ENCODE measurements at regions not wholly inside any gene's neighbourhood (a gene's known extent, or its start where the extent isn't known, plus 50 kb on each side); places are given as distances from the start of the nearest gene placed in this dataset.

- Histone ChIP-seq H3K27ac (ENCODE audit: poor library complexity, severe bottlenecking) (no peak overlapping the region), H3K4me3 (ENCODE audit: severe bottlenecking) (no peak overlapping the region), H3K9me3 (ENCODE audit: severe bottlenecking) (no peaks in the 10 kb centered on the region), H3K4me1 (ENCODE audit: insufficient read depth, poor library complexity, severe bottlenecking) (no peaks in the 10 kb centered on the region), H3K36me3 (ENCODE audit: low read depth) (no peaks in the 10 kb centered on the region), H3K27me3 (ENCODE audit: insufficient read depth, poor library complexity, severe bottlenecking) (no peaks in the 10 kb centered on the region)
- DNase-seq (ENCODE audit: low spot score) (no peak), ATAC-seq (ENCODE audit: low read depth) (no peak)
- no peak for TF ChIP-seq CTCF (IDR thresholded peaks at IDR 0.05; ENCODE audit: poor library complexity, severe bottlenecking)
Observed at GRCh38 chr5:3218916-3219650, 376.5 kb upstream of the IRX1 start.

GRCh38 chr5:3217771-3218495, 377.7 kb upstream of the IRX1 start:
- no peak for TF ChIP-seq CTCF (IDR thresholded peaks at IDR 0.05; ENCODE audit: poor library complexity, severe bottlenecking)
- ATAC-seq (ENCODE audit: low read depth) (no peak), DNase-seq (ENCODE audit: low spot score) (no peak)
- H3K4me1 ChIP-seq (ENCODE audit: insufficient read depth, poor library complexity, severe bottlenecking) = no peaks in the 10 kb centered on the region
- H3K27me3 ChIP-seq (ENCODE audit: insufficient read depth, poor library complexity, severe bottlenecking) = no peaks in the 10 kb centered on the region
- no peaks in the 10 kb centered on the region for H3K36me3 ChIP-seq (ENCODE audit: low read depth)
- H3K9me3 ChIP-seq (ENCODE audit: severe bottlenecking) = no peaks in the 10 kb centered on the region
- H3K4me3 ChIP-seq (ENCODE audit: severe bottlenecking) = no peak overlapping the region
- H3K27ac ChIP-seq (ENCODE audit: poor library complexity, severe bottlenecking) = no peak overlapping the region

GRCh38 chr5:3217114-3217513, 378.5 kb upstream of the IRX1 start:
- Histone ChIP-seq H3K27me3 (ENCODE audit: insufficient read depth, poor library complexity, severe bottlenecking) (no peaks in the 10 kb centered on the region), H3K36me3 (ENCODE audit: low read depth) (no peaks in the 10 kb centered on the region), H3K9me3 (ENCODE audit: severe bottlenecking) (no peaks in the 10 kb centered on the region), H3K27ac (ENCODE audit: poor library complexity, severe bottlenecking) (no peak overlapping the region), H3K4me1 (ENCODE audit: insufficient read depth, poor library complexity, severe bottlenecking) (no peaks in the 10 kb centered on the region), H3K4me3 (ENCODE audit: severe bottlenecking) (no peak overlapping the region)
- DNase-seq (ENCODE audit: low spot score) (no peak), ATAC-seq (ENCODE audit: low read depth) (no peak)
- TF ChIP-seq CTCF (IDR thresholded peaks at IDR 0.05; ENCODE audit: poor library complexity, severe bottlenecking) = no peak

- Histone ChIP-seq H3K4me3 (ENCODE audit: severe bottlenecking) (no peak overlapping the region), H3K27me3 (ENCODE audit: insufficient read depth, poor library complexity, severe bottlenecking) (no peaks in the 10 kb centered on the region), H3K9me3 (ENCODE audit: severe bottlenecking) (no peaks in the 10 kb centered on the region), H3K36me3 (ENCODE audit: low read depth) (no peaks in the 10 kb centered on the region), H3K27ac (ENCODE audit: poor library complexity, severe bottlenecking) (no peak overlapping the region), H3K4me1 (ENCODE audit: insufficient read depth, poor library complexity, severe bottlenecking) (no peaks in the 10 kb centered on the region)
- ATAC-seq (ENCODE audit: low read depth) (no peak), DNase-seq (ENCODE audit: low spot score) (no peak)
- TF ChIP-seq CTCF (IDR thresholded peaks at IDR 0.05; ENCODE audit: poor library complexity, severe bottlenecking) = no peak
Observed at GRCh38 chr5:3216386-3216785, 379.2 kb upstream of the IRX1 start.

All from RWPE2 (cell line).